PC-9 (cell line): ENCODE measurements at regions not wholly inside any gene's neighbourhood (a gene's known extent, or its start where the extent isn't known, plus 50 kb on each side); places are given as distances from the start of the nearest gene placed in this dataset.

Source experiments
- BruUV-seq: library from RNA; stranded (reverse); fragments of 400-500 nt; replicated peaks from 2 replicates; lab custom pipeline; 2021; lab: Mats Ljungman, UMichigan
- CTCF ChIA-PET: fragments of 300-600 bp; sonication (Branson Sonifier 250); formaldehyde crosslinking; loops from one replicate; lab custom pipeline; 2022; ENCODE audit warnings: antibody characterized with exemption; lab: Charles Lee
- POLR2A ChIA-PET: fragments of 300-600 bp; sonication (Branson Sonifier 250); formaldehyde crosslinking; loops from one replicate; lab custom pipeline; 2022; ENCODE audit warnings: antibody characterized with exemption; ENCODE audit not compliant: unreplicated experiment; lab: Charles Lee
- DNase-seq, 2 experiments: peaks; one replicate each; pipeline versions ENCODE4 v3.0.0 to v3.0.0-alpha.2; 2015 to 2022; ENCODE audit warnings: mixed read lengths in 1 of 2
- H2AFZ ChIP-seq: fragments of 200-600 bp; sonication (generic); 2 replicates; pipeline ENCODE4 v1.8.1; 2017; ENCODE audit warnings: antibody characterized with exemption
- H3F3A ChIP-seq: fragments of 200-600 bp; sonication (generic); 2 replicates; pipeline ENCODE4 v1.8.1; 2017; ENCODE audit warnings: antibody characterized with exemption, mild to moderate bottlenecking, low read depth; ENCODE audit not compliant: insufficient read depth
- H3K27ac ChIP-seq: fragments of 200-600 bp; sonication (generic); 2 replicates; pipeline ENCODE4 v1.6.1; 2016; ENCODE audit warnings: mixed run types
- H3K27me3 ChIP-seq: fragments of 200-600 bp; sonication (generic); 2 replicates; pipeline ENCODE4 v1.6.1; 2016; ENCODE audit warnings: low read depth, mixed run types; ENCODE audit not compliant: insufficient read depth
- H3K36me3 ChIP-seq: fragments of 200-600 bp; sonication (generic); 2 replicates; pipeline ENCODE4 v1.6.1; 2016; ENCODE audit warnings: low read depth, mixed run types
- H3K4me1 ChIP-seq: fragments of 200-600 bp; sonication (generic); replicated peaks from 2 replicates; pipeline ENCODE4 v1.6.1; 2016; ENCODE audit warnings: mixed run types; ENCODE audit not compliant: insufficient read depth
- H3K4me2 ChIP-seq: fragments of 200-600 bp; sonication (generic); 2 replicates; pipeline ENCODE4 v1.6.1; 2017; ENCODE audit warnings: mixed run types
- H3K4me3 ChIP-seq: fragments of 200-600 bp; sonication (generic); 2 replicates; pipeline ENCODE4 v1.6.1; 2016; ENCODE audit warnings: mixed run types
- H3K79me2 ChIP-seq: fragments of 200-600 bp; sonication (generic); 2 replicates; pipeline ENCODE4 v1.6.1; 2017; ENCODE audit warnings: low read depth, mixed run types
- H3K9me2 ChIP-seq: fragments of 200-600 bp; sonication (generic); 2 replicates; pipeline ENCODE4 v1.8.1; 2017; ENCODE audit warnings: mild to moderate bottlenecking; ENCODE audit not compliant: insufficient read depth
- H3K9me3 ChIP-seq: fragments of 200-600 bp; sonication (generic); 2 replicates; pipeline ENCODE4 v1.8.1; 2016; ENCODE audit warnings: low read depth; ENCODE audit not compliant: insufficient read depth
- H4K20me1 ChIP-seq: fragments of 200-600 bp; sonication (generic); 2 replicates; pipeline ENCODE4 v1.8.1; 2017; ENCODE audit not compliant: insufficient read depth
- EZH2 ChIP-seq: fragments of 200-600 bp; sonication (generic); IDR thresholded peaks from 2 replicates; pipeline ENCODE4 v1.8.0; 2017; ENCODE audit warnings: antibody characterized with exemption, low read depth
- intact Hi-C: fragments of 100-400 bp; cut with micrococcal nuclease; formaldehyde crosslinking; loops from one replicate; pipeline ENCODE4 v1.10.0; 2022; ENCODE audit not compliant: unreplicated experiment
- TF ChIP-seq, protein P1 (sequence below): fragments of 200-600 bp; sonication (generic); conservative IDR thresholded peaks from 2 replicates; pipeline ENCODE4 v1.6.1; 2017; ENCODE audit warnings: mixed run types, antibody characterized with exemption, mild to moderate bottlenecking, moderate library complexity

GRCh38 chr4:162457071-162457865, 293.5 kb upstream of the FSTL5 start:
- Histone ChIP-seq H4K20me1 (no peaks in the 10 kb centered on the region), H2AFZ (no peak overlapping the region), H3K9me2 (no peaks in the 10 kb centered on the region), H3K4me2 (no peak overlapping the region), H3F3A (no peaks in the 10 kb centered on the region), H3K27me3 (no peaks in the 10 kb centered on the region), H3K36me3 (no peaks in the 10 kb centered on the region), H3K79me2 (no peaks in the 10 kb centered on the region), H3K27ac (no peak overlapping the region), H3K4me3 (no peak overlapping the region), H3K9me3 (no peaks in the 10 kb centered on the region), H3K4me1 (no peaks in the 10 kb centered on the region)
- ChIA-PET CTCF (no interaction called here), POLR2A (no interaction called here)
- TF ChIP-seq, protein P1, sequence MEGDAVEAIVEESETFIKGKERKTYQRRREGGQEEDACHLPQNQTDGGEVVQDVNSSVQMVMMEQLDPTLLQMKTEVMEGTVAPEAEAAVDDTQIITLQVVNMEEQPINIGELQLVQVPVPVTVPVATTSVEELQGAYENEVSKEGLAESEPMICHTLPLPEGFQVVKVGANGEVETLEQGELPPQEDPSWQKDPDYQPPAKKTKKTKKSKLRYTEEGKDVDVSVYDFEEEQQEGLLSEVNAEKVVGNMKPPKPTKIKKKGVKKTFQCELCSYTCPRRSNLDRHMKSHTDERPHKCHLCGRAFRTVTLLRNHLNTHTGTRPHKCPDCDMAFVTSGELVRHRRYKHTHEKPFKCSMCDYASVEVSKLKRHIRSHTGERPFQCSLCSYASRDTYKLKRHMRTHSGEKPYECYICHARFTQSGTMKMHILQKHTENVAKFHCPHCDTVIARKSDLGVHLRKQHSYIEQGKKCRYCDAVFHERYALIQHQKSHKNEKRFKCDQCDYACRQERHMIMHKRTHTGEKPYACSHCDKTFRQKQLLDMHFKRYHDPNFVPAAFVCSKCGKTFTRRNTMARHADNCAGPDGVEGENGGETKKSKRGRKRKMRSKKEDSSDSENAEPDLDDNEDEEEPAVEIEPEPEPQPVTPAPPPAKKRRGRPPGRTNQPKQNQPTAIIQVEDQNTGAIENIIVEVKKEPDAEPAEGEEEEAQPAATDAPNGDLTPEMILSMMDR: no peak
- no peak for TF ChIP-seq EZH2
- no TSS peak for BruUV-seq
- DNase-seq: no peak
- intact Hi-C loops: no loop called here

DNA sequence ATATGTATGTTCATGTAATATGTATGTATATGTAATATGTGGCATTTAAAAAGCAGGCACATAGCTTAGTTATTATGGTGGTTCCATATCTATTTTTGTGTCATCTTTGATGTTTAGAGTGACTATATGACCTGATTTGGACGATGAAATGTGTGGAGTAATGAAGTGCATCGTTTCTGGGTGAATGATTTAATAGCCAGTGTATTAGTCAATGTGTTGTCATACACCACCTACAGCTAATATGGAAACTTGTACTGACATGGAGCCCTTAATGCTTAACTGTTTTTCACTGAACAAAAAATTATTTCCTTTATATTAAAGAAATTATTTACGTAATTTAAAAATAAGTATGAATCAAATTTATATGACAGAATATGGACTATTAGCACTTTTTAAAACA, 292.3 kb upstream of the FSTL5 start:
- intact Hi-C loops: no loop called here
- Histone ChIP-seq H3K4me1 (no peaks in the 10 kb centered on the region), H3K79me2 (no peaks in the 10 kb centered on the region), H4K20me1 (no peaks in the 10 kb centered on the region), H3K27me3 (no peaks in the 10 kb centered on the region), H3K4me3 (no peak overlapping the region), H2AFZ (no peak overlapping the region), H3F3A (no peaks in the 10 kb centered on the region), H3K27ac (no peak overlapping the region), H3K9me2 (no peaks in the 10 kb centered on the region), H3K9me3 (no peaks in the 10 kb centered on the region), H3K36me3 (no peaks in the 10 kb centered on the region), H3K4me2 (no peak overlapping the region)
- BruUV-seq: no TSS peak
- no peak for DNase-seq
- TF ChIP-seq, protein P1: no peak
- TF ChIP-seq EZH2: no peak
- CTCF ChIA-PET: no interaction called here
- POLR2A ChIA-PET: no interaction called here

DNA sequence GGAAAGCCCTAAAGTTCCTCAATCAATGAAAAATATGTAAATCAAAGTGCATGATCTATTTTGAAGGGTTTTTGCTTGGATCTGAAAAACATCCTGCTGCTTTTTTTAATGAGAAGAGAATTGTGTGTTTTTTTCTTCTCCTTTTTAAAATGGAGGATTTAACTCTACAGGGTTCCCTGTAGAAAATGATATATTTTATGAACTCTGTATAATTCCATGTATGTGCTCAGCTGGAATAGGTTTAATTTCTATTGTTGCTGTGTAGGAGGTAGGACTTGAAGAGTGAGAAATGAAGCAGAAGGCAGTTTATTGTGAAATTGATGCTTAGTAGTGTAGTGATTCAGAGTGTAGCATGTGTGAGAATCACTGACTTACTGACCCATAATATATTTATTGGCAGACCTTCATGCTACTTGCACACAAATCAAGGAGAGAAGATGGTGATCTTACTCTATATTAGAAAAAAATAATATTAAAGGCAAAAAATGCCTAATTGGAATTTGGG, 286.8 kb upstream of the FSTL5 start:
- H3K4me3 ChIP-seq: no peak overlapping the region
- intact Hi-C loops: no loop called here
- no peak for DNase-seq
- H3K4me1 ChIP-seq: no peaks in the 10 kb centered on the region
- no peak overlapping the region for H3K27ac ChIP-seq
- H3K9me3 ChIP-seq: no peaks in the 10 kb centered on the region
- no peaks in the 10 kb centered on the region for H3K9me2 ChIP-seq
- no peaks in the 10 kb centered on the region for H3K27me3 ChIP-seq
- BruUV-seq: no TSS peak
- H3K36me3 ChIP-seq: no peaks in the 10 kb centered on the region
- CTCF ChIA-PET: no interaction called here
- H3K79me2 ChIP-seq: no peaks in the 10 kb centered on the region
- H2AFZ ChIP-seq: no peak overlapping the region
- POLR2A ChIA-PET: no interaction called here
- H4K20me1 ChIP-seq: no peaks in the 10 kb centered on the region
- H3K4me2 ChIP-seq: no peak overlapping the region
- TF ChIP-seq, protein P1: no peak
- TF ChIP-seq EZH2: no peak
- H3F3A ChIP-seq: no peaks in the 10 kb centered on the region
